Esophagus squamous epithelium (tissue), 5 donors: ENCODE measurements at regions not wholly inside any gene's neighbourhood (a gene's known extent, or its start where the extent isn't known, plus 50 kb on each side); places are given as distances from the start of the nearest gene placed in this dataset.
"Not testable (repeated sequence)": the region's sequence is repeated elsewhere in the genome, so short reads cannot be mapped to it uniquely, and the experiment has no call there.

ENCODE experiments used
- DNase-seq: peaks from one replicate; lab custom pipeline; 2025; lab: John Stamatoyannopoulos, UW
- H3K27ac ChIP-seq, 4 donors: fragments of 200-600 bp; sonication (generic); one replicate each; pipeline ENCODE4 v1.5.1; 2016 to 2019; ENCODE audit warnings: mild to moderate bottlenecking in 1 of 4
- H3K27me3 ChIP-seq, 4 donors: fragments of 200-600 bp; sonication (generic); 1 replicate in 3 of 4; 2 replicates in 1 of 4; pipeline versions ENCODE4 v1.5.1 to v1.6.0; 2017 to 2021; ENCODE audit warnings: antibody characterized with exemption in 1 of 4
- H3K36me3 ChIP-seq, 3 donors: fragments of 200-600 bp; sonication (generic); one replicate each; pipeline ENCODE4 v1.5.1; 2016 to 2019
- H3K4me1 ChIP-seq, 3 donors: fragments of 200-600 bp; sonication (generic); one replicate each; pipeline ENCODE4 v1.5.1; 2017 to 2019
- H3K4me3 ChIP-seq, 4 donors: fragments of 200-600 bp; sonication (generic); 1 replicate in 3 of 4; 2 replicates in 1 of 4; pipeline ENCODE4 v1.5.1; 2016 to 2019; ENCODE audit warnings: mild to moderate bottlenecking in 2 of 4, moderate library complexity in 1 of 4
- H3K9me3 ChIP-seq, 3 donors: fragments of 200-600 bp; sonication (generic); one replicate each; pipeline ENCODE4 v1.5.1; 2016 to 2019
- POLR2A ChIP-seq, 4 donors: fragments of 450-650 bp; IDR thresholded peaks; one replicate each; pipeline ENCODE4 v1.6.1; 2017; ENCODE audit warnings: antibody characterized with exemption in 4 of 4, mild to moderate bottlenecking in 4 of 4, moderate library complexity in 3 of 4
- WGBS, 2 donors: methylation state at CpG; one replicate each; pipeline ENCODE4 v1.1.5; 2018; 5-methylcytosine and 5-hydroxymethylcytosine counted together
- intact Hi-C: fragments of 100-400 bp; cut with DNase I; formaldehyde crosslinking; loops from one replicate; pipeline ENCODE4 v1.15.0; 2022
- TF ChIP-seq, protein P1 (sequence below), 6 experiments: fragments of 450-650 bp in 4 of 6; fragments of 200-600 bp in 2 of 6; sonication (generic) in 2 of 6; IDR thresholded peaks; one replicate each; pipeline ENCODE4 v1.5.1; 2016 to 2019; ENCODE audit warnings: antibody characterized with exemption in 6 of 6, mild to moderate bottlenecking in 4 of 6, moderate library complexity in 4 of 6
- donor health status: DM: yes; HTN: yes; CAD: no.

DNA sequence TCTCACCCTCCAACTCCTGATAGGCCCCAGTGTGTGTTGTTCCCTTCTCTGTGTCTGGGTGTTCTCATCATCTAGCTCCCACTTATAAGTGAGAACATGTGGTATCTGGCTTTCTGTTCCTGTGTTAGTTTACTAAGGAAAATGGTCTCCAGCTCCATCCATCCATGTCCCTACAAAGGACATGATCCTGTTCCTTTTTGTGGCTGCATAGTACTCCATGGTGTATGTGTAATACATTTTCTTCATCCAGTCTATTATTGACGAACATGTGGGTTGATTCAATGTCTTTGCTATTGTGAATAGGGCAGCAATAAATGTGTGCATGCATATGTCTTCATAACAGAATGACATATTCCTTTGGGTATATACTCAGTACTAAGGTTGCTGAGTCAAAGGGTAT is 1397.0 kb downstream of the UQCRFS1 start:
- no peaks in the 10 kb centered on the region for H3K36me3 ChIP-seq
- H3K9me3 ChIP-seq, result no peaks in the 10 kb centered on the region
- H3K4me1 ChIP-seq, result no peaks in the 10 kb centered on the region
- TF ChIP-seq, protein P1, sequence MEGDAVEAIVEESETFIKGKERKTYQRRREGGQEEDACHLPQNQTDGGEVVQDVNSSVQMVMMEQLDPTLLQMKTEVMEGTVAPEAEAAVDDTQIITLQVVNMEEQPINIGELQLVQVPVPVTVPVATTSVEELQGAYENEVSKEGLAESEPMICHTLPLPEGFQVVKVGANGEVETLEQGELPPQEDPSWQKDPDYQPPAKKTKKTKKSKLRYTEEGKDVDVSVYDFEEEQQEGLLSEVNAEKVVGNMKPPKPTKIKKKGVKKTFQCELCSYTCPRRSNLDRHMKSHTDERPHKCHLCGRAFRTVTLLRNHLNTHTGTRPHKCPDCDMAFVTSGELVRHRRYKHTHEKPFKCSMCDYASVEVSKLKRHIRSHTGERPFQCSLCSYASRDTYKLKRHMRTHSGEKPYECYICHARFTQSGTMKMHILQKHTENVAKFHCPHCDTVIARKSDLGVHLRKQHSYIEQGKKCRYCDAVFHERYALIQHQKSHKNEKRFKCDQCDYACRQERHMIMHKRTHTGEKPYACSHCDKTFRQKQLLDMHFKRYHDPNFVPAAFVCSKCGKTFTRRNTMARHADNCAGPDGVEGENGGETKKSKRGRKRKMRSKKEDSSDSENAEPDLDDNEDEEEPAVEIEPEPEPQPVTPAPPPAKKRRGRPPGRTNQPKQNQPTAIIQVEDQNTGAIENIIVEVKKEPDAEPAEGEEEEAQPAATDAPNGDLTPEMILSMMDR (IDR thresholded peaks at IDR 0.05), result no peak
- no peak for TF ChIP-seq POLR2A (IDR thresholded peaks at IDR 0.05)
- no peak overlapping the region for H3K4me3 ChIP-seq
- WGBS, 2 donors, result 67 to 100% methylated on average over 1 of the region's 1 CpG
- no peaks in the 10 kb centered on the region for H3K27me3 ChIP-seq
- intact Hi-C loops, result no loop called here
- no peak overlapping the region for H3K27ac ChIP-seq
- DNase-seq, result no peak

DNA sequence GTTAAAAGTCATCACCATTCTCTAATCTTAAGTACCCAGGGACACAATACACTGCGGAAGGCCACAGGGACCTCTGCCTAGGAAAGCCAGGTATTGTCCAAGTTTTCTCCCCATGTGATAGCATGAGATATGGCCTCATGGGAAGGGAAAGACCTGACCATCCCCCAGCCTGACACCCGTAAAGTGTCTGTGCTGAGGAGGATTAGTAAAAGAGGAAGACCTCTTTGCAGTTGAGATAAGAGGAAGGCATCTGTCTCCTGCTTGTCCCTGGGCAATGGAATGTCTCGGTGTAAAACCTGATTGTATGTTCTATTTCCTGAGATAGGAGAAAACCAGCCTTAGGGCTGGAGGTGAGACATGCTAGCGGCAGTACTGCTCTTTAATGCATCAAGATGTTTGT is 1398.1 kb downstream of the UQCRFS1 start:
- 83 to 85% methylated on average over 4 of the region's 4 CpGs for WGBS, 2 donors

DNA sequence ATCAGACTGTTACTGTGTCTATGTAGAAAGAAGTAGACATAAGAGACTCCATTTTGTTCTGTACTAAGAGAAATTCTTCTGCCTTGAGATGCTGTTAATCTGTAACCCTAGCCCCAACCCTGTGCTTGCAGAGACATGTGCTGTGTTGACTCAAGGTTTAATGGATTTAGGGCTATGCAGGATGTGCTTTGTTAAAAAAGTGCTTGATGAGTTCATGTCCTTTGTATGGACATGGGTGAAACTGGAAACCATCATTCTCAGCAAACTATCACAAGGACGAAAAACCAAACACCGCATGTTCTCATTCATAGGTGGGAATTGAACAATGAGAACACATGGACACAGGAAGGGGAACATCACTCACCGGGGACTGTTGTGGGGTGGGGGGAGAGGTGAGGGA is 1398.7 kb downstream of the UQCRFS1 start:
- DNase-seq, H3K4me1 ChIP-seq, H3K9me3 ChIP-seq, H3K36me3 ChIP-seq, H3K27me3 ChIP-seq, H3K4me3 ChIP-seq, intact Hi-C loops, H3K27ac ChIP-seq: not testable (repeated sequence)
- 48 to 65% methylated on average over 3 of the region's 3 CpGs for WGBS, 2 donors

More for the DNA sequence above, 1398.1 kb downstream of the UQCRFS1 start:
- H3K27me3 ChIP-seq, H3K9me3 ChIP-seq, H3K36me3 ChIP-seq, H3K4me1 ChIP-seq, H3K4me3 ChIP-seq, DNase-seq, H3K27ac ChIP-seq, intact Hi-C loops: not testable (repeated sequence)

DNA sequence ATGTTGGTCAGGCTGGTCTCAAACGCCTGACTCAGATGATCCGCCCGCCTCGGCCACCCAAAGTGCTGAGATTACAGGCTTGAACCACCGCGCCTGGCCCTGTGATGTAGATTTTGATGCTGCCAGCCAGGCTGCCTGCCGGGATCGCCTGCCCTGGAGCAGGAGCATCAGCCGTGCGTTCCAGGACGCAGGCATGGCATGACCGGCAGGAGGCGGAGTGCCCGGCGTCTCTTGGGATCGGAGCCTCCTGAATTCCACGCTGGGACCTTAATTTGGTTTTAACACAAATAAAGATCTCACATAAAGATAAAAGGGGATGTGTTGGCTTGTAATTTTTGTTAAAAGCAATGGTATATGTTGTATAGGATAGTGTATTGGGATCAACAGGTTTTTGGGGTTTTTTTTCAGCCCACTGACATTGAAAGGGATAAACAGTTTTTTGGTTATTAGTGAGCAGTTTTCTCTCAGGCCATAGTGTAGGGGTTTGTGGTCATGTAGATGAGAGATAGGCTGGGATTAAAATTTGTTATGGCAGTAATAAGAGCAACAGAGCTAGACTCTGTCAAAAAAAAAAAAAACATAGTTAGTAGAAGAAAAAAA is 1406.4 kb downstream of the UQCRFS1 start:
- Histone ChIP-seq H3K27ac (no peak overlapping the region), H3K4me1 (no peaks in the 10 kb centered on the region), H3K27me3 (no peaks in the 10 kb centered on the region), H3K4me3 (no peak overlapping the region), H3K36me3 (peaks cover 0 to 36% (median 0%) of the 10 kb centered on the region in 3 donors), H3K9me3 (peaks cover 0 to 16% (median 0%) of the 10 kb centered on the region in 3 donors)
- TF ChIP-seq POLR2A (IDR thresholded peaks at IDR 0.05), result no peak
- TF ChIP-seq, protein P1 (IDR thresholded peaks at IDR 0.05), result no peak
- intact Hi-C loops, result no loop called here
- WGBS, 2 donors, result 98 to 100% methylated on average over 1 to 8 of the region's 17 CpGs
- no peak for DNase-seq

DNA sequence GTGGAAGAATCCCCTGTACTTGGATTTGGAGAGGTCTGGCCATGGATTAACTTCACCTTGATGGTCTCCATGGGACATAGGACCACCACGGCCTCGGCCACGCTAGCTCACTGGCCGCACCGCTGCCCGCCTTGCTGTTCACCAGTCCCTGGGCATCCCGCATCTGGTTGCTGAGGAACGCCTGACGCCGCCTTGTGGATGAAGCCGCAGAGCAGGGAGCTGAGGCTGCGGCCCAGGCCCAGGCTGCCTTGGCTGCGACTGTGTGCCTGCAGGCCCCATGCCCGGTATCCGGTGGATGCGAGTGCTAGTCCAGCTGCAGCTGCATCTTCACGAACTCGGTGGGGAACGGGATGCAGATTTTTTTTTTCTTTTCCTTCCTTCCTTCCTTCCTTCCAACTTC is 1407.1 kb downstream of the UQCRFS1 start:
- H3K4me1 ChIP-seq, result no peaks in the 10 kb centered on the region
- 98% methylated on average over 13 to 18 of the region's 19 CpGs for WGBS, 2 donors
- H3K4me3 ChIP-seq, result no peak overlapping the region
- no peak overlapping the region for H3K27ac ChIP-seq
- H3K27me3 ChIP-seq, result no peaks in the 10 kb centered on the region
- no peak for TF ChIP-seq POLR2A (IDR thresholded peaks at IDR 0.05)
- TF ChIP-seq, protein P1 (IDR thresholded peaks at IDR 0.05), result no peak
- peaks cover 0 to 16% (median 0%) of the 10 kb centered on the region in 3 donors for H3K9me3 ChIP-seq
- intact Hi-C loops, result no loop called here
- DNase-seq, result no peak
- H3K36me3 ChIP-seq, result peaks cover 0 to 36% (median under 1%) of the 10 kb centered on the region in 3 donors

DNA sequence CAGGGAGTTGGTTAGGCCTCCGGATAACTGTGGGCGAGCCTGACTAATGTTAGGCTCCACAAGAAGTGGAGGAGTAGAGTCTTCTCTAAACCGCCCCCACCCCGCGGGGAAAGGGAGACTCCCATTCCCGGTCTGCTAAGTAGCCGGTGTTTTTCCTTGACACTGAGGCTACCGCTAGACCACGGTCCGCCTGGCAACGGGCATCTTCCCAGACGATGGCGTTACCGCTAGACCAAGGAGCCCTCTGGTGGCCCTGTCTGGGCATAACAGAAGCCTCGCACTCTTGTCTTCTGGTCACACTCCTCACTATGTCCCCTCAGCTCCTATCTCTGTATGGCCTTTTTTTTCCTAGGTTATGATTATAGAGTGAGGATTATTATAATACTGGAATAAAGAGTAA is 1410.7 kb downstream of the UQCRFS1 start:
- H3K4me3 ChIP-seq, H3K27me3 ChIP-seq, intact Hi-C loops, H3K27ac ChIP-seq, H3K4me1 ChIP-seq, DNase-seq: not testable (repeated sequence)
- H3K9me3 ChIP-seq, result peaks cover 0 to 16% (median 0%) of the 10 kb centered on the region in 3 donors
- peaks cover 0 to 64% (median 3%) of the 10 kb centered on the region in 3 donors for H3K36me3 ChIP-seq
- 73 to 94% methylated on average over 3 to 14 of the region's 15 CpGs for WGBS, 2 donors

DNA sequence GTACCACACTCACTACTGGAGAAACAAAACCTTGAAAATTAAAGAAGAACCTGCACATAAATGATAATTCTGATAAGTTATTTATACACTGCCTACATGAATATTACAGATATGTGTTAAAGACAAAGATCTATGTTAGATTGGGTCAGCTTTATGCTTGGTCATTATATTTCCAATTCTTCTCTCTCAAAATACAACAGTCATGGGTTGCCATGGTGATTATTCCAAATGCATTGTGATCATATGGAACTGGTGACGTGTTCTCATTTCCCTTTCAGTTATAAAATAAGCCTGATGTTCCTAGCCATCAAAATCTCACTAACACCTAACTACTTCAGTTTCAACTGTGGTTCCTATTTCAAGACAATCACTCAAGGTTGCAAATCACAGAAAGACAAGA is 1416.4 kb downstream of the UQCRFS1 start:
- 87 to 96% methylated on average over 1 of the region's 1 CpG for WGBS, 2 donors
- H3K36me3 ChIP-seq, result peaks cover 0 to 28% (median 3%) of the 10 kb centered on the region in 3 donors
- H3K9me3 ChIP-seq, result no peaks in the 10 kb centered on the region
- no peak overlapping the region for H3K27ac ChIP-seq
- no peak for TF ChIP-seq POLR2A (IDR thresholded peaks at IDR 0.05)
- TF ChIP-seq, protein P1 (IDR thresholded peaks at IDR 0.05), result no peak
- no peak for DNase-seq
- H3K4me1 ChIP-seq, result peaks cover 10 to 33% (median 17%) of the 10 kb centered on the region in 3 donors
- intact Hi-C loops, result no loop called here
- no peak overlapping the region for H3K4me3 ChIP-seq
- no peaks in the 10 kb centered on the region for H3K27me3 ChIP-seq
